GM12891 (cell line): ENCODE measurements at regions not wholly inside any gene's neighbourhood (a gene's known extent, or its start where the extent isn't known, plus 50 kb on each side); places are given as distances from the start of the nearest gene placed in this dataset.

Experiments used
- DNase-seq: peaks from one replicate; pipeline ENCODE4 v3.0.0; 2011; ENCODE audit warnings: low spot score; ENCODE audit not compliant: insufficient read length
- FAIRE-seq: peaks from 2 replicates; lab custom pipeline; 2011; peaks lifted over from hg19 to GRCh38; lab: Jason Lieb, UNC
- PAX5 ChIP-seq: IDR thresholded peaks from 2 replicates; pipeline ENCODE4 v1.6.1; 2011; ENCODE audit warnings: low read length, moderate library complexity, mild to moderate bottlenecking; ENCODE audit not compliant: insufficient read depth, severe bottlenecking
- POLR2A ChIP-seq: IDR thresholded peaks from 2 replicates; pipeline ENCODE4 v1.6.1; 2011; ENCODE audit warnings: low read depth, low read length, control low read depth
- POLR2AphosphoS5 ChIP-seq: IDR thresholded peaks from 2 replicates; pipeline ENCODE4 v1.6.1; 2011; ENCODE audit warnings: low read depth, low read length, control low read depth
- POU2F2 ChIP-seq: IDR thresholded peaks from 2 replicates; pipeline ENCODE4 v1.6.1; 2011; ENCODE audit warnings: low read depth, mild to moderate bottlenecking, control low read depth, low read length, moderate library complexity
- SPI1 ChIP-seq: IDR thresholded peaks from 2 replicates; pipeline ENCODE4 v1.6.1; 2011; ENCODE audit warnings: low read depth, low read length, control low read depth
- TAF1 ChIP-seq: IDR thresholded peaks from 2 replicates; pipeline ENCODE4 v1.6.1; 2011; ENCODE audit warnings: low read depth, low read length, control low read depth

DNA sequence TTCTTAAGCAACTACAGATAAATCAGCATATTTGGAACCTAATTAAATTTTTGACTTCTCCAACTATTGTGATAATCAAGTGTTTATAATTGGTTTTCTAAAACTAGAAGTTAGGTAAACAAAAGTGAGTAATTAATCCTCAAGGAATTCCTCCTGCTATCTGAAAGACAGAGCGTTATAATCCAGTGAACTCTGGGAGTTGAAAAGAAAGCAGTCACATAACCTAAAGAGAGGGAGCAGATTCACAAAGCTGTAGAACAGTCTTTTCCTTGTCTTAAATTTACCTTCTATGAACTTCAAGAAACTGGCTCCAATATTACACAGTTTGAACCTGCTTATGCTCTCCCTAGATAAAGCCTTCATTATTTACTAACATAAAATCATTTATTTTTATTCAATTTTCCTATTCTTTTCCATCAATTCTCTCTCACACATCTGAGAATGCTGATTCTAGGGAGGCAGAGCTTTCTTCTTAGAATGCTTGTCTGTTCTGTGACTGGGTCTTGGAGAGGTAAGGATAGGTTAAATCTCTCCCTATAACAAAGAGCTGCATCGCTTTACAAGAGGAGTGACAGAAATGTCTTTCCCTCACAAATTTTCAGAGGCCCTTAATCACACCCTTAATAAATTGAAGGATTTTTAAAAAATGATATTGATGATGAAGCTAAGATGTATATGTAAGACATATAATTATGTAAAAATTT, 132.8 kb downstream of the TUSC7 start:
- no peak for FAIRE-seq

DNA sequence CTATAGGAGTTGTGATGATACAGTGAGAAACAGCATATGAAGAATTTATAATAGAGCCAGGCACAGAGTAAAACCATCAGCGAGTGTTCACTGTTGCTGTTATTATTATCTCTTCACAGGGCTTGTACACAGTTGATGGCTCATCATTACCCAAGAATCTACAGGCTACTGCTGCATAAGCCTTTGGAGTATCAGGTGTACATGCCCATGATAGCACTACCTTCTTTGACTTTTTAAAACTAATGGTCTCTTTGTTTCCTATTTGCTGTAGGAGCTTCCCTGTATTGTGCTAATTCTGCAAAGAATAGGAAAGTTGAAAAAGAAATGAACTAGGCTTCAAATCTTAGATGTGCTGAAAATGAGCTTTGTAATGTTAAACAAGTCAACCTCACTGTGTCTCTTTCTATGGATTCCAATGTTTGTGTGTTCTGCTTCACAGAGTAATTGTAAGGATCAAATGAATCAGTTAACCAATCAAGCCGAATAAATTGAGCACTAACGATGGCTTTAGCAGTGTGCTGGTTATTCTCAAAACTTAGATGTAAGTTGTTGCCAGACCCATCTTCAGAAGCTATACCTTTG, 138.8 kb downstream of the TUSC7 start:
- FAIRE-seq = no peak
- no peak for DNase-seq
- no peak for TF ChIP-seq POU2F2
- TF ChIP-seq SPI1 = no peak
- no peak for TF ChIP-seq TAF1
- TF ChIP-seq POLR2A = no peak
- no peak for TF ChIP-seq POLR2AphosphoS5
- no peak for TF ChIP-seq PAX5

More for the DNA sequence above, 132.8 kb downstream of the TUSC7 start:
- no peak for DNase-seq
- TF ChIP-seq SPI1 (no peak), POLR2AphosphoS5 (no peak), POU2F2 (no peak), PAX5 (no peak), TAF1 (no peak), POLR2A (no peak)

DNA sequence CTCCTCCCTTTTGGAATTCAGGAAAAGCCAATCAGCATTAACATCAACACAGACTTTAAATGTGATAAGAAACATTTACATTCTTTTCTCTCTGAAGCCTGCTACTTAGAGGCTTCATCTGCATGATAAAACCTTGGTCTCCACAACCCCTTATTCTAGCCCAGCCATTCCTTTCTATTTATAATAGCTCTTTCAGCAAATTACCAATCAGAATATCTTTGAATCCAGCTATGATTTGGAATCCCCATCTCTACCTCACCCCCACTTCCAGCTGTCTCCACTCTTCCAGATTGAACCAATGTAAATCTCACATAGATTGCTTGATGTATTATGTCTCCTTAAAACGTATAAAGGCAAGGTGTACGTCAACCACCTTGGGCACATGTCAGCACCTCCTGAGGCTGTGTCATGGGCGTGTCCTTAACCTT, 139.7 kb downstream of the TUSC7 start:
- DNase-seq (no peak), FAIRE-seq (no peak)
- TF ChIP-seq TAF1 (no peak), PAX5 (no peak), POLR2AphosphoS5 (no peak), POLR2A (no peak), POU2F2 (no peak), SPI1 (no peak)

DNA sequence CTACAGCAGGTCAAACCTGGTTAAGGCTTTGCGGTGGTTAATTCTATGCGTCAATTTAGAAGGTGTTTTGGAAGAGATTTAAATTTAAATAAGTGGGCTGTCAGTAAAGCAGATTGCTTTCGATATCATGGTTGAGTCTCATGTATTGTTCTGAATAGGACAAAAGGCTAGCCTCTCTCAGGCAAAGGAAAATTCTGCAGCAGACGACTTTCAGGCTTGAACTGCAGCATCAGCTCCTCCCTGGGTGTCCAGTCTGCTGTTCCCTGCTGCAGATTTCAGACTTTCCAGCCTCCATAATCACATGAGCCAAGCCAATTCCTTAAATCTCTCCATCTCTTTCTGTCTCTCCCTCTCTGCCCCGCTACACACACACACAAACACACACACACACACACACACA, 143.2 kb downstream of the TUSC7 start:
- no peak for TF ChIP-seq POLR2A
- TF ChIP-seq SPI1 = no peak
- TF ChIP-seq TAF1 = no peak
- no peak for TF ChIP-seq POLR2AphosphoS5
- no peak for TF ChIP-seq PAX5
- TF ChIP-seq POU2F2 = no peak
- FAIRE-seq (no peak), DNase-seq (no peak)

DNA sequence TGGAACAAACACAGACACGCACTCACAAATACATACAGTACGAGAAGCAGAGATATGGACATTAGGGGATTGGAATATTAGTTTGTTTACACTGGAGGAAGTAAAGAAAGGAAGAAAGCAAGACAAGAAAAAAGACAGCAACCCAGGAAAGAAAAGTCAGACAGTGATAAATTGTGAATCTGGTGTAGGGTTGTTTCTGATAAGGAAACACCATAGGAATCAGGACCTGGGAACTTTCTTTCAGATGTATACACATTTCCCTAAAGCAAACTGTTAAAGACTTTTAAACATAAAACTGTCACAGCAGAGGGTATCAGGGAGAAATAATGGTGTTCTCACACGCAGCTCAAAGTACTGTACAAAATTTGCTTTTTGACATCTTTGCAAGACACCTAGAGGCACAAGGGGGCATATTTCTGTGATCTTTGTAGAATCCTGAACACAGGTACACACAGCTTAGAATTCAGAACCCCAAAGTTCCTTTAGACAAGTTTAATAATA, 153.7 kb downstream of the TUSC7 start:
- FAIRE-seq (no peak), DNase-seq (no peak)
- no peak for TF ChIP-seq SPI1
- TF ChIP-seq PAX5 = no peak
- no peak for TF ChIP-seq POU2F2
- TF ChIP-seq POLR2A = no peak
- no peak for TF ChIP-seq POLR2AphosphoS5
- no peak for TF ChIP-seq TAF1

DNA sequence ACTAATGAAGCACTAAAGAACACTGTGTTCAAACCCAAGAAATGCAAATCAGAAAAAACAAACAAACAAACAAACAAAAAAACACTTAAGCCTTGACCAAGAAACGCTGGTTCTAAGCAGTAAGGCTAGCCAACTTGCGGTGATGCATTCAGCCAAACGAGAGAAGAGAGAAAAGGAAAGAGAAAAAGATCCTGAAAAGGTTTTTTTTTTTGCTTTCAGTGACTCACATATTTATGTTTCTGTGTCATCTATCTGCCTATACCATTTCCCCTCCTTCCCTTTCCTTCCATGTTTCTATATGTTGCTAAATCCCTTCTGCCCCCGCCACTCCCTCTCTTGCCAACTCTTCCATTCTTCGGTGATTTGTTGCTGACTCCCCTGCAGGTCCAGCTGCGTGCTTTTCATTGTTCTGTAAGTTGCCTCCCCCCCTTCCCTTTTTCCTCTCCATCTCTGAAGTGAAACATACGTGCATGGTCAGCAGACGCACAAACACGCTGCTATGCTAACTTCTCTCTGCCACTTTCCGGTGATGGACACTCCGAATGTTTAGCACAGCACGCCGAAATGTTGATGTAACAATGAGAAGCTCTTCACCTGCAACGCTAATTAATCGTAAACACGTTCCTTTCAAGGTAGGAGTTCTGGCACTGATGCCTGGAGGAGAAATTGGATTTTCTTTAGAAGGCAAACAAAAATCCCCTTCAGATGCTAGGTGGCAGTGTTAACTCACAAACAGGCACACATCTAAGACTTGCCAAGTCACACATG, 154.4 kb downstream of the TUSC7 start:
- DNase-seq (no peak), FAIRE-seq (peak; percentile 90)
- TF ChIP-seq PAX5 = no peak
- no peak for TF ChIP-seq POLR2AphosphoS5
- no peak for TF ChIP-seq POLR2A
- no peak for TF ChIP-seq POU2F2
- no peak for TF ChIP-seq TAF1
- TF ChIP-seq SPI1 = no peak

DNA sequence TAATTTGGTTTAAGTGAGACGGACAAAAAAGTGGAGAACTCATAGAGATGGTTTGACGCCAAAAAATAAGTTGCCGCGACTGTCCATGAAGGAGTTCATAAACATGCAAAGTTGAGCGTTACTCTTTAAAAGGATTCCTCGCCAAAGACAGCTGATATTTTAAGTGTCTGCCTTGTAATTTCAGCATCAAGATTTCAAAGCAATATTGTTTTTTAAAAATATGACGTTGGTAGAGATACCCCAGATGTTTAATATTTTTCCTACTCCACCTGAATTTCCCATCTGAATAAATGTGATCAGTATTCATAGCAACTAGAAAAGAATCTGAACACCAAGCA, 155.0 kb downstream of the TUSC7 start:
- FAIRE-seq (no peak), DNase-seq (no peak)
- TF ChIP-seq POLR2A (no peak), TAF1 (no peak), POLR2AphosphoS5 (no peak), POU2F2 (no peak), PAX5 (no peak), SPI1 (no peak)

DNA sequence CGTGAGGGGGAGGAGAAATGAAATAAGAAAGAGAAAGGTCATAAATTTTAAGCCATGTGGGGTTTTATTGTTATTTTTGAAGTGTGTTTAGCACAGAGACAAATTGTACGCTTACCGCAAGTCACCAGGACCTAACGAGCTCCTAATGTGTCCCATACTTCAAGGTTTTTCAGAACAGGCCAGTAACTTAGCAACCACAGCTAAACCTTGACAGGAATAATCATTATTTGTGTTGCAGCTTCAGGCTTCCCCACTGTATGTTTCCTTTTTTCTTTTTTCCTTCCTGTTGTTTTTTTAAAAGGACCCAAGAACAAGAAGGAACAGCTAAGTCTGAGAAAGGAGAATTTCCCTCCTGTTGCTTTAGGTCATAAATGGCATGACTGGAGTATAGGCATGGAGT, 160.8 kb downstream of the TUSC7 start:
- TF ChIP-seq POLR2AphosphoS5 (no peak), SPI1 (no peak), TAF1 (no peak), PAX5 (no peak), POU2F2 (no peak), POLR2A (no peak)
- FAIRE-seq (no peak), DNase-seq (no peak)

DNA sequence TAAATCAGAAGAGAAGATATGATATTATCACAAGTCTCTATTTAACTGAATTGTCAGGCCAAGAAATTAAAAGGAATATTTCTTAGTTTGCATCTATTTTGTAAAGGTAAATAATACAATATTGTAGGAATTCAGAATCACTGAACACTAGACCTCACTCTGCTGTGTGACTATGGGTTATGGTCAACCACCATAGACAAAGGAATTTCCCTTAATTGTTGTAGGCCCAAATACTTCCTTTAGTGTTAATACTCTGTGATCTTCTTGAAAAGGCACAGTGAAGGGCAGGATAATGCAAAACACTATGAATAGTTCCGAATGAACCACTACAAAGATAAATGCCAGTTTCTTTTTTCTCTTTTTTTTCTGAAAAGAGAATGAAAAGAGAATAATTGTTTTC, 162.3 kb downstream of the TUSC7 start:
- TF ChIP-seq POU2F2 (no peak), POLR2AphosphoS5 (no peak), POLR2A (no peak), SPI1 (no peak), PAX5 (no peak), TAF1 (no peak)
- DNase-seq (no peak), FAIRE-seq (no peak)

DNA sequence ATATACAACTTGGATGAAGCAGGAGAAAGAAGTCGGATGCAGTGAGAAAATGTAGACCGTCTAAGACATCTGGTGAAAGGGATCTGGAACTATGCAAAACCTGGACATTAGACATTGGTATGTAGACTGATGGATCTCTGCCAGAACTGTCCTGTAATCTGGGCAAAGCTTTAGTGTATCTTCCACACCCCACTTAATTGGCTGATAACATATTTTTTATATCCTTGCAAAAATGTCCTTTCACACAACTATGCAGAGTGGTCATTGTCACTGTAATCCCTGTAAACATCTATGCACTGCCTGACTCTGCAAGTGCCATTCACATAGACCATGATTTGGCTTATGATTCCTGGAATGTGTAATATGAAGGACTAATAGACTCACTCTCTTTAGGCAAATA, 163.1 kb downstream of the TUSC7 start:
- DNase-seq = no peak
- FAIRE-seq = no peak
- no peak for TF ChIP-seq TAF1
- TF ChIP-seq SPI1 = no peak
- no peak for TF ChIP-seq POU2F2
- no peak for TF ChIP-seq PAX5
- TF ChIP-seq POLR2AphosphoS5 = no peak
- TF ChIP-seq POLR2A = no peak
